GM11168 (cell line): ENCODE measurements at regions not wholly inside any gene's neighbourhood (a gene's known extent, or its start where the extent isn't known, plus 50 kb on each side); places are given as distances from the start of the nearest gene placed in this dataset.

Experiments
- in situ Hi-C: fragments of 300-500 bp; cut with MboI; formaldehyde crosslinking; loops from one replicate; pipeline ENCODE4 v1.12.0; 2022; ENCODE audit warnings: low sequenced_read_pairs; ENCODE audit not compliant: unreplicated experiment

- in situ Hi-C loops = no loop called here
Observed at GRCh38 chr10:43795639-43796038, 147.0 kb upstream of the ZNF32 start.

DNA sequence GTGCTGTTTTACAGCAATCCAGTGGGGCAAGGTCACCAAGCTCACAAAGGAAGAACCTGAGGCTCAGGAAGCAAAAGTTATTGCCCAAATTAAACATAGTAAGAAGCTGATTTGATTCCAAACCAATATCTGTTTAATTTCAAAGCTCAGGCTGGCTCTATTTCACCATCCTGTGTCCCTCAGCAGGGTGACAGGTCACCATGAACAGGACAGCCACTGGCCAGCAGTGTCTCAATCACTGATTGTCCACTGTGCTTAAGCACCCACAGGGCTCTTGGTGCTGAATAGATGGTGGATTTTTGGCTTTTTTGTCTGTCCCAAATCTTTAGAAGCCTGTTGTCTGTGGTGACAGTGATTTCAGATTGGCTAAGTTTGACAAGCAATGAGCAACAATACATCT is 146.4 kb upstream of the ZNF32 start:
- in situ Hi-C loops = no loop called here

- in situ Hi-C loops = no loop called here
Observed at GRCh38 chr10:43794181-43794815, 145.6 kb upstream of the ZNF32 start.

DNA sequence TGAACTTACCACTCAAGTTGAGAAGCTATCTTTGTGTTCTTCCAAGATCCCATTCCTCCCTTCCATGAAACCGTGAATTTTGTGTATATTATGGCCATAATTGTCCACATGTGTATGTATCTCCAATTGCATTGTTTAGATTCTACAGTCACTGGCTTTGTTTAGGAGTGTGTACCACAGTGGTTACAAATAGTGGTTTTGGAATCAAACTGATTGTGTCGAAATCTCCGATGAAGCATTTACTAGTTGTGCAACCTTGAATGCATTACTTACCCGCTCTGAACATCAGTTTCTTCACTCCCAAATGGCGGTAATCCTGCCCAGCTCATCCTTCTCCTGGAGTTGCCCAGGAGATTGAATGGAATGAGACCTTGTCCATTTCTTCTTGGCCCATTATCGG is 145.0 kb upstream of the ZNF32 start:
- in situ Hi-C loops = no loop called here

GRCh38 chr10:43790147-43790546 is 141.5 kb upstream of the ZNF32 start:
- in situ Hi-C loops = no loop called here

GRCh38 chr10:43785252-43785651 is 136.6 kb upstream of the ZNF32 start:
- in situ Hi-C loops = no loop called here

DNA sequence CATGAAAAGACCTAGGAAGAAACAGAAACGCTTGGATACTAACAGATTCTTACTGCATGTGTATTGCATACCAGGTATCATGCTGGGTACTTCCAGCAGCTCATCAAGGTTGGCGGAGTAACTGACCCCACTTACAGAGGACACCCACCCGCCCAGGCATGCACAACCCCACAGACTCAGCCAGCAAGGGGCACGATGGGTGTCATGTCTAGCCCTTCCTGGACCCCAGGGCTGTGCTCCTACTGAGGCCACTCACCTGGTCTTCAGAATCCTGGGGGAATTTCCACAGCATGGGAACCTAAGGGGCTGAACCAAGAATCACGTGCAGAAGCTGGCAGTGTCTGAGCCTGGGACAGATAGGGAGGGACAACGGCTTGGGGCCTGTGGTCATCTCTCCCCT is 134.1 kb upstream of the ZNF32 start:
- in situ Hi-C loops = no loop called here

- in situ Hi-C loops = no loop called here
Observed at GRCh38 chr10:43781480-43782361, 133.0 kb upstream of the ZNF32 start.

DNA sequence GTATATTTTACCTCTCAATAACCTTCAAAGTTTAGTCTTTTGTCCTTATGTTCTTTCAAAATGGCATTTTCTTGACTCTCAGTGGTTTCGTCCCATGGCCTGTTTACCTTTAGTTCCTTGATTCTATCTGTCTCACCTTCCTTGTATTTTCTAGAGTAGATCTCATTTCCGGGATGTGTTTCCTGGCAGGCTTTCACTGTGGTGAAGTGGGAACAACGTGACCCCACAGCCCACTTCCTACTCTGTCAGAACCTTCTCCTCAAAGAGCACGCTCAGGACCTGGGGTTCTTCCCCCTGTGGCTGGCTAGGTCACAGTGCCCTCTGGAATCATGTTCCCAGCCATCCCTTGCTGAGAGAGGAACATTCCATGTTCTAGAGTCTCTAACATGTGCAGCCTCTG is 129.9 kb upstream of the ZNF32 start:
- in situ Hi-C loops = no loop called here

DNA sequence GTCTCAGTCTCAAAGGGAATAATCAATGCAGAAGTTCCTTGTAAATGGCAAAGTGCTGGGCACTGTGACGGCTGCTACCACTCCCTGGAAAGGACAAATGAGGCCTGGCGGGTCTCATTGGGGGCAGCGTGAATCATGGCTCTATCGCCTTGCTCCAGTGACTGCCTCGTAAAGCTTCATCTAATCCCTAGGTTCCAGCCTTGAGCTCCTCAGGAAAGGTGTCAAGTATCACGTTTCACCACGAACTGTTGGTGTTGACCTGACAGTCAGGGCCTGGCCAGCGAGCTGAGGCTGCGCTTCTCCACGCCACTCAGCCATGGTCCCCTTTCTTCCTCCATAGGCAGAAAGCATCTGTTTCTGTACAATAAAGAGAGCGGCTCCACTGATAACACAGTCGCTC is 126.7 kb upstream of the ZNF32 start:
- in situ Hi-C loops = no loop called here

DNA sequence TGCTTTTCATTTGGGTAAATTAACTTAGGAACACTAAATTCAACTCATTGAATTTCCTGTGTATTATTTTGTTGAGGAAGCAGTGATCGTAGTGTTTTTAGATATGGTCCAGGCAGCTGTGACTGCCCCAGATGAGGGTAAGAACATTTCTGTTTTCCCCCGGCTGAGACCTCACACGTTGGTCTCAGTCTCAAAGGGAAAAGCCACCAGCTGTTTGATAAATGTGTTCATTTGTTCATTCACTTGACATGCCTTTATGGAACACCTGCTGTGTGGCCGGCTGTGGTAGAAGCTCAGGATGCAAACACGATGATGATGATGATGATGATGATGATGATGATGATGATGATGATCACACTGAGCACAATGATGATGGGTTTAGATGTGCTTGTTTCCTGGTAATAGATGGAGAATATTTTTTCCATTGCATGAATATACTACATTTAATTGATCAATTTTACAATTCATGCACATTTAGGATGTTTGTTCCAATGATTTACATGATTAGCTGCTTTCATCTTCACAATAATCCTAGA is 125.6 kb upstream of the ZNF32 start:
- in situ Hi-C loops = no loop called here

- in situ Hi-C loops = no loop called here
Observed at GRCh38 chr10:43773736-43774135, 125.1 kb upstream of the ZNF32 start.

GRCh38 chr10:43772171-43772570 is 123.5 kb upstream of the ZNF32 start:
- in situ Hi-C loops = no loop called here

DNA sequence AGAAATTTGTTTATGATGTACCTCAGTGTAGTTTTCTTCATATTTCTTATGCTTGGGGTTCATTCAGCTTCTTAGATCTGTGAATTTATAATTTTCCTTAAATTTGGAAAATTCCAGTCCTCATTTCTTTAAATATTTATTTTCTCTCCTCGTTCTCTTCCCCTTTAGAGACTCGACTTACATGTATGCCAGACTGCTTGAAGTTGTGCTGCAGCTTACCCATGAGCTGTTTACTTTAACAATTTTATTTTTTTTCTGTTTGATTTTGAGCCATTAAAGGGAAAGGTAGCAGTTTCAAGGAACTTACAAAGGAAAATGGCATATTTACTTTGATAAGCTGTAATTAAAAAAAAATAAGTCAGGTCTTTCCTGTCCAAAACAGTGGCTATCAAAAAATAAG is 123.0 kb upstream of the ZNF32 start:
- in situ Hi-C loops = no loop called here

DNA sequence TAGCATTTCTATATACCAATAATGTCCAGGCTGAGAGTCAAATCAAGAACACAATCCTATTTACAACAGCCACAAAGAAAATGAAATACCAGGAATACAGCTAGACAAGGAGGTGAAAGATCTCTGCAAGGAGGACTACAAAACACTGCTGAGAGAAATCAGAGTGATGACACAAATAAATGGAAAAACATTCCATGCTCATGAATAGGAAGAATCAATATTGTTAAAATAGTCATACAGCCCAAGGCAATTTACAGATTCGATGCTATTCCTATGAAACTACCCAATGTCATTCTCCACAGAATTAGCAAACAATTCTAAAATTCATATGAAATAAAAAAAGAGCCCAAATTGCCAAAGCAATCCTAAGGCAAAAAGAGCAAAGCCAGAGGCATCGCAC is 116.8 kb upstream of the ZNF32 start:
- in situ Hi-C loops = no loop called here

- in situ Hi-C loops = no loop called here
Observed at GRCh38 chr10:43763846-43764245, 115.2 kb upstream of the ZNF32 start.

DNA sequence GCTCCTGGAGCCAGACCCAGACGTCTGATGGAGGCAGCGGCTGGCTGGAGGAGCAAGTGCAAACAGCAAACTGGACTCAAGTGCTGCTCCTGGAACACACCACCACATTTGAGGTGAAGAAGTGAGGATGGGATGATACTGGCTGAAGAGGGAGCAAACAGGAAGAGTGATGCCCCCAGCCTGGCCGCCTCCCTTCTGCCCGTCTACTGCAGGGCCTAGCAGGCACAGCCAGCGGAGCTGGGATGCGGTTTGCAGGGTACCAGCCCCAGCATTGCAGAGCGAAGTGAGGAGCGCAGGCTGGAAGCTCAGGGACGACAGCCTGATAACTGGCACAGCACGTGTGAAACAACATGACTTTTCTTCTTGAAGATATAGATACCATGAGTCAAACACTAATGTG is 111.8 kb upstream of the ZNF32 start:
- in situ Hi-C loops = no loop called here

GRCh38 chr10:43759216-43759615 is 110.5 kb upstream of the ZNF32 start:
- in situ Hi-C loops = no loop called here

DNA sequence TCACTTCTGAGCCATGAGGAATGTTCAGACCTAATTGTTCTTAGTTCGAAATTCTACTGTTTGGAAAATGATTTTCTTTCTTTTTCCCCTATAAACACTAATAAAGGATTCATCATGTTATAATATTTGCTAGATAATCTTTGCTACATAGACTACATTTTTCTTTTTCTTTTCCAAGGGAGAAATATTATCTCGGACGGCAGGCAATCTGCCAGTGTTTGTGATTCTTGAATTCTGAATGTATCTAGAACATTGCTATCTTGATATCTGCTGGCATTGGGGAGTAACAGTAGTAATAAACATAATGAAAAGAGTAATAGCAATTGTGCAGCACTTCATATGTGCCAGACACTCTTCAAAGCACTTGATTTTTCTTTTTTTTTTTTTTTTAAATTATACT is 107.7 kb upstream of the ZNF32 start:
- in situ Hi-C loops = no loop called here

DNA sequence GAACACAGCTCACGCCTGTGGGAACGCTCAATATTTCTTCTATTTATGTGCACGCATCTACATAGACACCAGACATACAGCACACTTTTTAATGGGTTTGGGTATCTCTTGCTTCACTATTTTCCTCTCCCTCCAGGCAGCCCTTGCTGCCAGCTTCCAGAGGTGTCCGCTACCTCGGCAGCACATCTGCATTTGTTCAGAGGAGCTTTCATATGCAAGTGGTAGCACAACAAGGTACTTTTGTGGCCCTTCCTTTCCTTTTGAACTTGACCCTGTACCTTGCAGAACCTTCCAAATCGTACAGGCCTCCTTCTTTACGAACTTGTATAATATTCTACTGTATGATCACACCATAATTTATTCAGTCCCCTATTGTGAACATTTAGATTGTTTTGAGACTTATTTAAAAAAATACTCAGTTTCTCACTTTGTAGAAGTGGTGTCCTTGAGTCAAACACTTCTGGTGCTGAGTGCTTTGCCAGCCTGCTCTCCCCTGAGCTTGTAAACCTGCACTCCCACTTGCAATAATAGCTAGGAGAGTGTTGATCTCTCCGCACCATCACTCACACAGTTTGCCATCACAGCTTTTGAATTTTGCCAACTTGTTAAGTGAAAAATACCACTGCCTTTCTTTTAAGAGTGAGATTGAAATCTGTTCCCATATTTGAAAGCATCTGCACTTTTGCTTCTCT is 106.0 kb upstream of the ZNF32 start:
- in situ Hi-C loops = no loop called here
